HepG2 (cell line): ENCODE measurements at regions not wholly inside any gene's neighbourhood (a gene's known extent, or its start where the extent isn't known, plus 50 kb on each side); places are given as distances from the start of the nearest gene placed in this dataset.

Experiments
- FOXA1 ChIP-seq, 2 experiments: fragments of 450-650 bp in 1 of 2; sonication (generic) in 1 of 2; formaldehyde crosslinking in 1 of 2; IDR thresholded peaks; 2 replicates each; pipeline versions ENCODE4 v1.4.0 to v1.6.1; 2016 to 2020; ENCODE audit warnings: missing genetic modification reagents in 1 of 2
- GATAD1 ChIP-seq: IDR thresholded peaks from 2 replicates; pipeline ENCODE4 v1.6.1; 2016; ENCODE audit warnings: missing genetic modification reagents, missing compliant biosample characterization
- GPN1 ChIP-seq: sonication (generic); formaldehyde crosslinking; IDR thresholded peaks from 2 replicates; pipeline ENCODE4 v1.5.1; 2020; ENCODE audit warnings: missing genetic modification reagents, borderline replicate concordance
- KDM2A ChIP-seq: sonication (generic); formaldehyde crosslinking; IDR thresholded peaks from 2 replicates; pipeline ENCODE4 v1.4.0; 2020; ENCODE audit warnings: low read depth, missing genetic modification reagents, borderline replicate concordance
- KDM6A ChIP-seq: IDR thresholded peaks from 2 replicates; pipeline ENCODE4 v1.6.1; 2016; ENCODE audit warnings: low read depth
- ZBTB20 ChIP-seq: sonication (generic); formaldehyde crosslinking; IDR thresholded peaks from 2 replicates; pipeline ENCODE4 v1.8.1; 2023; ENCODE audit warnings: missing genetic modification reagents, low read depth, mild to moderate bottlenecking, borderline replicate concordance
- ZNF652 ChIP-seq: IDR thresholded peaks from 2 replicates; pipeline ENCODE4 v1.6.1; 2016; ENCODE audit warnings: low read depth, borderline replicate concordance
- ZNF777 ChIP-seq: sonication (generic); formaldehyde crosslinking; IDR thresholded peaks from 2 replicates; pipeline ENCODE4 v1.4.0; 2020; ENCODE audit warnings: missing genetic modification reagents
- TF ChIP-seq, protein P1 (sequence below): sonication (generic); formaldehyde crosslinking; IDR thresholded peaks from 2 replicates; pipeline ENCODE4 v1.4.0; 2020; ENCODE audit warnings: missing genetic modification reagents
- TF ChIP-seq, protein P2 (sequence below): sonication (generic); formaldehyde crosslinking; IDR thresholded peaks from 2 replicates; pipeline ENCODE4 v1.8.0; 2022; ENCODE audit warnings: mild to moderate bottlenecking, missing genetic modification reagents, moderate library complexity
- TF ChIP-seq, protein P3 (sequence below): sonication (generic); formaldehyde crosslinking; IDR thresholded peaks from 2 replicates; pipeline ENCODE4 v1.9.0; 2022; ENCODE audit warnings: low read depth, missing genetic modification reagents

DNA sequence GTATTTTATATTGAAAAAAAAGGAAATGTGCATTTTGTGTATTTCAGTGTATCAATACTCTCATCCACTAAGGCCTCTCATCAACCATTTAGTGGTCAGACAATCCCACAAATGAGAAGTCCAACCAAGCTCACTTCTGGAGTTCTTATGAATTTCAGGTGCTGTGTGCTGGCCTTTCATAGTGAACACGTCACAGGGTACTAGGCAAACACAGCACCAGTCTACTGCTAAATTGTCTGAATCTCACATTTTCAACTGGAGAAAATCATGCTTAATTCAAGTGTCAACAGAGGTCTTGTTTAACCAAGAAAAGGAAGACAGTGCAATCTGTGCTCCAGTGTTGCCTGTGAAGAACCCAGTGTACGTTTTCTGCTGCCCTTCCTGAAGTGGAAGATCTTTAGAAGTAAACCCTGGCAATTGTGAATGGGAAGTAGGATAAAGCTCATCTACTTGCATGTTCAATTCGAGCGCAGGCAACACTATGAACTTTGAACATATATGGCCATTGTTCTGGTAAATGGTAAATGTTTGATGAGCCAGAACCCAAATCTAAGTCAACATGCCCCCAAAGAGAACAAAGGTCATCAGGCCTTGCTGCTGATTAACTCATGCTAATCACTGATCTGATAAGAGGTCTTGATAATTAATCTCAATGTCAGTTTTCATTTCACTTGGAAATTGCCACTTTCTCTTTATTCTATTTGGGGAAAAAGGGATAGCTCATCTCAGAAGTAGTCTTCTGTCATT is 439.2 kb upstream of the SOX9 start (continued):
- TF ChIP-seq GPN1 (no peak), ZNF652 (CRISPR knock-in tag) (no peak; the same call in 1 of the 2 replicates), ZNF777 (CRISPR knock-in tag) (no peak), ZBTB20 (peak; percentile 99), KDM6A (peak; percentile 99), FOXA1 (IDR thresholded peaks at IDR 0.05) (peak; percentile 86), FOXA1 (CRISPR knock-in tag; IDR thresholded peaks at IDR 0.05) (peak; percentile 95), GATAD1 (CRISPR knock-in tag) (0 out of 2 replicates have a peak, but pooled peaks have one; percentile 59), KDM2A (peak; percentile 35; the same call in 1 of the 2 replicates)
- TF ChIP-seq, protein P1, sequence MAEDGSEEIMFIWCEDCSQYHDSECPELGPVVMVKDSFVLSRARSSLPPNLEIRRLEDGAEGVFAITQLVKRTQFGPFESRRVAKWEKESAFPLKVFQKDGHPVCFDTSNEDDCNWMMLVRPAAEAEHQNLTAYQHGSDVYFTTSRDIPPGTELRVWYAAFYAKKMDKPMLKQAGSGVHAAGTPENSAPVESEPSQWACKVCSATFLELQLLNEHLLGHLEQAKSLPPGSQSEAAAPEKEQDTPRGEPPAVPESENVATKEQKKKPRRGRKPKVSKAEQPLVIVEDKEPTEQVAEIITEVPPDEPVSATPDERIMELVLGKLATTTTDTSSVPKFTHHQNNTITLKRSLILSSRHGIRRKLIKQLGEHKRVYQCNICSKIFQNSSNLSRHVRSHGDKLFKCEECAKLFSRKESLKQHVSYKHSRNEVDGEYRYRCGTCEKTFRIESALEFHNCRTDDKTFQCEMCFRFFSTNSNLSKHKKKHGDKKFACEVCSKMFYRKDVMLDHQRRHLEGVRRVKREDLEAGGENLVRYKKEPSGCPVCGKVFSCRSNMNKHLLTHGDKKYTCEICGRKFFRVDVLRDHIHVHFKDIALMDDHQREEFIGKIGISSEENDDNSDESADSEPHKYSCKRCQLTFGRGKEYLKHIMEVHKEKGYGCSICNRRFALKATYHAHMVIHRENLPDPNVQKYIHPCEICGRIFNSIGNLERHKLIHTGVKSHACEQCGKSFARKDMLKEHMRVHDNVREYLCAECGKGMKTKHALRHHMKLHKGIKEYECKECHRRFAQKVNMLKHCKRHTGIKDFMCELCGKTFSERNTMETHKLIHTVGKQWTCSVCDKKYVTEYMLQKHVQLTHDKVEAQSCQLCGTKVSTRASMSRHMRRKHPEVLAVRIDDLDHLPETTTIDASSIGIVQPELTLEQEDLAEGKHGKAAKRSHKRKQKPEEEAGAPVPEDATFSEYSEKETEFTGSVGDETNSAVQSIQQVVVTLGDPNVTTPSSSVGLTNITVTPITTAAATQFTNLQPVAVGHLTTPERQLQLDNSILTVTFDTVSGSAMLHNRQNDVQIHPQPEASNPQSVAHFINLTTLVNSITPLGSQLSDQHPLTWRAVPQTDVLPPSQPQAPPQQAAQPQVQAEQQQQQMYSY (CRISPR knock-in tag) = no peak
- TF ChIP-seq, protein P2, sequence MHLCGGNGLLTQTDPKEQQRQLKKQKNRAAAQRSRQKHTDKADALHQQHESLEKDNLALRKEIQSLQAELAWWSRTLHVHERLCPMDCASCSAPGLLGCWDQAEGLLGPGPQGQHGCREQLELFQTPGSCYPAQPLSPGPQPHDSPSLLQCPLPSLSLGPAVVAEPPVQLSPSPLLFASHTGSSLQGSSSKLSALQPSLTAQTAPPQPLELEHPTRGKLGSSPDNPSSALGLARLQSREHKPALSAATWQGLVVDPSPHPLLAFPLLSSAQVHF (CRISPR knock-in tag) = no peak
- TF ChIP-seq, protein P3, sequence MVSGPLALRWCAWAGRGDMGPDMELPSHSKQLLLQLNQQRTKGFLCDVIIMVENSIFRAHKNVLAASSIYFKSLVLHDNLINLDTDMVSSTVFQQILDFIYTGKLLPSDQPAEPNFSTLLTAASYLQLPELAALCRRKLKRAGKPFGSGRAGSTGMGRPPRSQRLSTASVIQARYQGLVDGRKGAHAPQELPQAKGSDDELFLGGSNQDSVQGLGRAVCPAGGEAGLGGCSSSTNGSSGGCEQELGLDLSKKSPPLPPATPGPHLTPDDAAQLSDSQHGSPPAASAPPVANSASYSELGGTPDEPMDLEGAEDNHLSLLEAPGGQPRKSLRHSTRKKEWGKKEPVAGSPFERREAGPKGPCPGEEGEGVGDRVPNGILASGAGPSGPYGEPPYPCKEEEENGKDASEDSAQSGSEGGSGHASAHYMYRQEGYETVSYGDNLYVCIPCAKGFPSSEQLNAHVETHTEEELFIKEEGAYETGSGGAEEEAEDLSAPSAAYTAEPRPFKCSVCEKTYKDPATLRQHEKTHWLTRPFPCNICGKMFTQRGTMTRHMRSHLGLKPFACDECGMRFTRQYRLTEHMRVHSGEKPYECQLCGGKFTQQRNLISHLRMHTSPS = no peak
- TF ChIP-seq, all 625 proteins: peak for 192
